HG03039 (cell line): ENCODE measurements at regions not wholly inside any gene's neighbourhood (a gene's known extent, or its start where the extent isn't known, plus 50 kb on each side); places are given as distances from the start of the nearest gene placed in this dataset.
"Not testable (repeated sequence)": the region's sequence is repeated elsewhere in the genome, so short reads cannot be mapped to it uniquely, and the experiment has no call there.

Experiments
- ATAC-seq: cut with Tn5 transposase; IDR thresholded peaks from one replicate; pipeline ENCODE4 v1.9.1; 2021; ENCODE audit warnings: mild to moderate bottlenecking, moderate library complexity; ENCODE audit not compliant: unreplicated experiment

DNA sequence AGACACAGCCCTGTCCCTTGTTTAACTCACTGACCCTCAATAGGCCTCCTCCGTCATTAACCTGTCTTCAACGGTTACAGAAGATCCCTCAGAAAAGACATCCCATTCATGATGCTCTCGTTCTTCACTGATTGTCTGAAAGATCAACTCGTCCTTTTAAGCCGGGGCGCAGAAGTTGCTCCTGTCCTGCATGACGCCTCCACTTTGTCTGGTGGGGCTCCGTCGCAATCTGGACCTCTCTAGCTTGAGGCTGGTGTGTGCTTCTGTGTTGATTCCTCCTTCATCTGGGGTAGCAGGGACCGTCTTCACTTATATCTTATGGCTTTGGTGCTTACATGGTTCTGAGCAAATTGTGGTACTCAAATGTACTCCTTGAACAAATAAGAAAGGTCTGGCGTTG is 766.0 kb upstream of the PCDH9 start:
- no peak for ATAC-seq

GRCh38 chr13:67990868-67991267 is 760.7 kb upstream of the PCDH9 start:
- ATAC-seq = no peak

GRCh38 chr13:67986234-67986633 is 756.1 kb upstream of the PCDH9 start:
- no peak for ATAC-seq

DNA sequence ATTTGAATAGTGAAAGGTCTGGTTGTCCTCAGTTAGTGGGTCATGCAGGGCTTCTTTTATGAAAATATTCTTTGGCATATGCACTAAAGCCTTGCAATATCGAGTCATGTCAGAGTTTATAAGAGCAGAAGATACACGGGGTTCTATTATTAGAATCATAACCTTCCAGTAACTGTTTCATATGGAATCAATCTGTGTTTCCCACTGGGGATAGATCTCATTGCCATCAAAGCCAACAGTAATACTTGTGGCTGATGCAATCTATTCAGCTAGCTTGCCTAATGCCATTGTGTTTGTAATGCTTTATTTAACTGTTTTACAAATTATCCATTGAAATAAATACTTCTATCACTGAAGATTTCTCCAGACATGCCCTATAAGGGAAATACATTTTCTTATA is 746.9 kb upstream of the PCDH9 start:
- ATAC-seq = no peak

DNA sequence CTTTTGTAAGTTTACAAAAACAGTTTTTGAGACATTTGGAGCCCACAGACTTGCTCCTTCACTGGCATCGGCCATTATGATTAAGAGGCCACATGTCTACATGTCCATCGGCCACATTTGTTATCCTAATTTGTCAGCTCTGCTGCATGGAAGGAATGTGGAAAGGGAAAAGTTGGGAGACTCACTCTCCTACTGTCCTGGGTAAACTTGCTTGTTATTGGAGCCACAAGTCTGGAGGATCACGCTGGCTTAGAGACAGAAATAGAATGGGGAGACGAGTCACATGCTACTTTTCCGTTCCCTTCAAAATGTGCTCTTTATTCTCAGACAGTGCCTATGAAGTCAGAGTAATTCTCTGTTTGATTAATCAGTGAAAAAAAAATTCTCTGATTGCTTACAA is 741.2 kb upstream of the PCDH9 start:
- ATAC-seq = no peak

GRCh38 chr13:67967031-67967430 is 736.9 kb upstream of the PCDH9 start:
- no peak for ATAC-seq

- no peak for ATAC-seq
Measured at GRCh38 chr13:67966065-67966464, 735.9 kb upstream of the PCDH9 start.

GRCh38 chr13:67964986-67965385 is 734.9 kb upstream of the PCDH9 start:
- ATAC-seq = no peak

DNA sequence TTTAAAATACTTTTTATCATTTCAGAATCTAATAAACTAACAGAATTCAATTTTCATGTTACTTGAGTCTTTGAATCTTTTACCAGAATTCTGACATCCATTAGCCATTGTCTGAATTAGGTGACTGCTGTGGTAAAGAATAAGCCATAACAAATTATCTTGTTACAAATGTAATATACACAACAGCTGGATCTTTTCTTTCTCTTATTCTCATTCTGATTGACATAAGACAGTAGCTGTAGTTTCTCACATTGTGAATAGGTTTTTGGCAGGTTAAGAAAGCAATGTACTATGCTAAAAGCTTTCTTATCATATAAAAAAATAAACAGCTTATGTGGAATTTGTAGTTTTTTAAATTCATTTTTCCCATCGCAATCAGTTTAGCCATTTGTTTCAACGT is 734.0 kb upstream of the PCDH9 start:
- ATAC-seq = no peak

DNA sequence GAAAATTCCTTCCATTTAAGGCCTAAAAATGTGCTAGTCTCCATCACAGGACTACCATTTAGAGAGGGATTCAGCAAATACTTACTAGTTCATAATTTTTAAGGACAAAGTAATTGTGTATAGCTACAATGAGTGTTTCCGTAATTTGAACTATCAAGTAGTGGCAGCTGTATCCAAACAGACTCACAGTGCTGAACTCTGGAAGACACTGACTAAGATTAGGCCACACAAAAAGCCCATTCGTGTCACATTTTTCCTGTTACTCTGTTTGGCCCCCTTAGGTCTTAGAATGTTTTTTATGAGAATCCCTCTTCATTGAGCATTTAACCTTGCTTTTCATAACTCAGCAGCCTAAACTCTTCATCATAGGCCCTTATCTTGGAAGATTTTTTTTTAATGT is 731.2 kb upstream of the PCDH9 start:
- no peak for ATAC-seq

GRCh38 chr13:67951431-67951830 is 721.3 kb upstream of the PCDH9 start:
- no peak for ATAC-seq

DNA sequence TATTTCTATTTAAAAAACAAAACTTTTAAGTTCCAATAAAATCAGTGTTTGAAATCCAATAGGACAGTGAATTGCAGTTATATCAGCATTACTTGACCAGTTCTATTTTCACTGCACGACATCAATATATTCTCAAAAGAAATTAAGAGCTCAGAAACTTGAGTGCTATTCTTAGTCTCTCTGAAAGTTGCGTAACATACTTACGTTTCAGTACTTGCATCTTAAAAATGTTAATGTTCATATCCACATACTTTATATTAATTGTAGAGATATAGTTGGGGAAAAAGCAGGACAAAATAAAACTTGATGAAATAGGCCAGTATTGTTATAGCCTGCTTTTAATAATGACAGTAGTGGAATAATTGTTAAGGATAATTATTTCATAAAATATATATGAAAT is 720.5 kb upstream of the PCDH9 start:
- no peak for ATAC-seq

DNA sequence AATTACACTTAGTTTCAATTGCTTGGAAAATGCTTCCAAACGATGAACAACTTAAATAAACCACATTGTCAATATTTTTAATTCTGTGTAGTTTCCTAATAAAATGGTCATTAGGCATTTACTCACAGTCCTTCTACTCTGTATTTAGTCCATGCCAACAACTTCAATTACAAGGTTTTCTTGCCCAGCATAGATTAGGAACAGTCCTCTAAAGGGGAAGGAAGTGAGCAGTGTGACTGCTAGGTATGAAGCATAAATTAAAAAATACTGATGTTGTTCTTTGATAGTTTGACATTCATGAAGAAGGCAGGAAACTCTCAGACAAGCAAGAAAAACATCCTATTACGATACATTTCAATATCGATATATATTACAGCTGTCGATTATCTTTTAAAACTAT is 716.0 kb upstream of the PCDH9 start:
- ATAC-seq = no peak

DNA sequence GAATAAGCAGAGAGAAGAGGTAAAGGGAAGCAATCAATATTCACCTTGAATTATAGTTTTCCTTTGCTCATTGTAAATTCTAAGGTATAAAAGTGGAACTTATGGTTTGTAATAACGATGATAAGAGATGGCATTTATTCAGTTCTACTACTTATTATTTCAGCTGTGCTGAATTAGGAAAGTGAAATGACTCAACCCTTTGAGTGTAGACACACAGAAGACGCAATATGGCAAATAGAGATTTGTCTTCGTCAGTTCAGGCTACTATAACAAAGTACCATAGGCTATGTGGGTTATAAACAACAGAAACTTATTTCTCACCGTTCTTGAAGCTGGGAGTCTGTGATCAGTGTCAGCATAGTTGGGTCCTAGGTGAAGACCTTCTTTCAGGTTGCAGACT is 713.0 kb upstream of the PCDH9 start:
- no peak for ATAC-seq

DNA sequence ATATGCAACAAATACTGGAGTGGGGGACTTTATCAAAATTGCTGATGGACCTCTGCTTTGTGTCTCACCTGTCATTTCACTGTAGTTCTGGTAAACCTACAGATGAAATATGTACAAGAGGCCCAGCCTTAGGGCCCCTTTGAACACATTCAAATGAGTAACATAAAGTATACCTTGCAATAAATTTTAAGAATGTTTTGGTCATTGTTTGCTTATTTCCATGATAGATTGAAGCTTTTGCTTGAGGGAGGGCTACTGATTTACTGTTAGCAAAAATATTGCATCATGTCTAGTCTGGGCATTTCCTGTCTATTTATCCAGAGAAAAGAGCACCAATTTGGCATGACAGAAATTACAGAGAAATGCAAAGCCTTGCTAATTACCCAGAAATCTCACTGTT is 705.5 kb upstream of the PCDH9 start:
- ATAC-seq = no peak

DNA sequence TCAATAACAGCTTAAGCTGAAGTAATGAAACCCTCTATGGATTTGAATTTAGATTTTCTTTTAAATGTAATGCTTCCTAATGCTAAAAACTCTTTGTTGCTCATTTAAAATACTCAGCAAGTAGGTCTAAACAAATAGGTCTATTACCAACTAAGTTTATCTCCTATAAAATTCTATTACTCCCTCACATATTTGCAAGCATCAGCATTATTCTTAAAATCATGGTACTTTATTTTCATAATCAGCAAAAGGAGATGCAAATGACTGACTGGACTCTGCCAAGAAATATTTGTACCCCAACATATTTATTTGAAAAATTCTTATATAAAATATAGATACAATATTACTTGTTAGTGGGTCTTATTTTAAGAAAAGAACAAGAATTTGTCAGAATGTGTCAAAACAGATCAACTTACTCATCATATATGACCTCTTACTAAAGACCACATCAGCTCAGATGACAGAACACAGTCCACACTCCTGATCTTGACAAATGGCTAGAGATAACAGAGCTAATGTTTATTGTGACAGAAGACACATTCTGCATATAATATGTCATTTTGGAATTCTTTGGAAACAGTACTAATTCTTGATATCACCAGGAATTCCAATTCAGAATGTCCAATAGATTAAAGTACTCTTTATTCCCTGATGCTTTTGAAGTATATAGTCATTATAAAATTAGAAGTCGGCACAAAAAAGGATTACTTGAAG is 704.6 kb upstream of the PCDH9 start:
- ATAC-seq = no peak

DNA sequence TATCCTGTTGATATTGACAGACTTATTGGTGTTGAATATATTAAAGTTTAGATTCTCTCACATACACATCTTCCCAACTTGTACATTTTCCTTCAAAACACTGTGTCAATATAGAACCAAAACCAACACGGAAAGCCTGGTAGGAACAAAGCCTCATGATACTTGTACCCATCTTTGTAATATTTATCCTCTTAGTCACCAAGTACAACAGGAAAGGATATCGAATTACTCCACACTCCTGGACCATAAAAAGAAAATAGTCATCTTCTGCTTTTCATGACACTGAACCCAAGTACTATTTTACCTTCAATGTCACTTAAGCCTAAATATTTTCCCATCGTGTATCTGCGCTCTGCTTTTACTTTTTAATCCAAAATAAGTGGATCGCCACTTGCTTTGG is 702.9 kb upstream of the PCDH9 start:
- ATAC-seq = no peak

GRCh38 chr13:67917291-67917987 is 687.3 kb upstream of the PCDH9 start:
- no peak for ATAC-seq

GRCh38 chr13:67916650-67917049 is 686.5 kb upstream of the PCDH9 start:
- ATAC-seq = no peak

DNA sequence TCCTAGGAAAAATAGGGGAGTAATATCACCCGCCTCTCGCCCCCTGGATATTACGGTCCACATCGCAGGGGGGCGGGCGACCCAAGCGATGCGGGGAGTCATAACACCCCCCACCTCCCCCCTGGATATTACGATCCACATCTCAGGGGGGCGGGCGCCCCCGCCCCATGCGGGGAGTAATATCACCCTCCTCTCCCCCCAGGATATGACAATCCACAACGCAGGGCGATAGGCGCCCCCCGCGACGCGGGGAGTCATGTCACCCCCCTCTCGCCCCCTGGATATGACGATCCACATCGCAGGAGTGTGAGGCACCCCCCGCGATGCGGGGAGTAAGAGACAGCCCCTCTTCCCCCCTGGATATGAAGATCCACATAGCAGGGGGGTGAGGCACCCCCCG is 684.4 kb upstream of the PCDH9 start:
- ATAC-seq = no peak

- ATAC-seq = not testable (repeated sequence)
Measured at GRCh38 chr13:67902960-67903359, 672.8 kb upstream of the PCDH9 start.

GRCh38 chr13:67880916-67881315 is 650.8 kb upstream of the PCDH9 start:
- no peak for ATAC-seq

GRCh38 chr13:67878376-67878775 is 648.2 kb upstream of the PCDH9 start:
- ATAC-seq = no peak
